TTC549 (cell line): ENCODE measurements at regions not wholly inside any gene's neighbourhood (a gene's known extent, or its start where the extent isn't known, plus 50 kb on each side); places are given as distances from the start of the nearest gene placed in this dataset.
"Not testable (repeated sequence)": the region's sequence is repeated elsewhere in the genome, so short reads cannot be mapped to it uniquely, and the experiment has no call there.

Experiments
- FAIRE-seq: peaks from 2 replicates; lab custom pipeline; 2012; peaks lifted over from hg19 to GRCh38; lab: Jason Lieb, UNC

- no peak for FAIRE-seq
Observed at GRCh38 chr14:38567703-38568102, 311.8 kb upstream of the CLEC14A start.

GRCh38 chr14:38561657-38562056, 305.8 kb upstream of the CLEC14A start:
- FAIRE-seq: no peak

- FAIRE-seq: no peak
Observed at GRCh38 chr14:38559711-38560110, 303.8 kb upstream of the CLEC14A start.

GRCh38 chr14:38557391-38557790, 301.5 kb upstream of the CLEC14A start:
- FAIRE-seq: not testable (repeated sequence)

GRCh38 chr14:38556252-38556651, 300.4 kb upstream of the CLEC14A start:
- no peak for FAIRE-seq

GRCh38 chr14:38554026-38554425, 298.1 kb upstream of the CLEC14A start:
- FAIRE-seq: no peak

GRCh38 chr14:38553586-38553985, 297.7 kb upstream of the CLEC14A start:
- no peak for FAIRE-seq

GRCh38 chr14:38549564-38549963, 293.7 kb upstream of the CLEC14A start:
- no peak for FAIRE-seq

- FAIRE-seq: no peak
Observed at GRCh38 chr14:38547961-38548490, 292.1 kb upstream of the CLEC14A start.

- no peak for FAIRE-seq
Observed at GRCh38 chr14:38546932-38547551, 291.1 kb upstream of the CLEC14A start.

GRCh38 chr14:38544776-38545175, 288.9 kb upstream of the CLEC14A start:
- no peak for FAIRE-seq

GRCh38 chr14:38543851-38544250, 288.0 kb upstream of the CLEC14A start:
- FAIRE-seq: not testable (repeated sequence)

- not testable (repeated sequence) for FAIRE-seq
Observed at GRCh38 chr14:38538053-38538452, 282.2 kb upstream of the CLEC14A start.

GRCh38 chr14:38536376-38537038, 280.6 kb upstream of the CLEC14A start:
- FAIRE-seq: no peak

- no peak for FAIRE-seq
Observed at GRCh38 chr14:38528582-38528981, 272.7 kb upstream of the CLEC14A start.

GRCh38 chr14:38527502-38527878, 271.6 kb upstream of the CLEC14A start:
- no peak for FAIRE-seq

- no peak for FAIRE-seq
Observed at GRCh38 chr14:38526826-38527501, 271.1 kb upstream of the CLEC14A start.

GRCh38 chr14:38524636-38525509, 269.0 kb upstream of the CLEC14A start:
- no peak for FAIRE-seq

- FAIRE-seq: no peak
Observed at GRCh38 chr14:38522724-38523123, 266.8 kb upstream of the CLEC14A start.

- FAIRE-seq: no peak
Observed at GRCh38 chr14:38521591-38521990, 265.7 kb upstream of the CLEC14A start.

- no peak for FAIRE-seq
Observed at GRCh38 chr14:38517426-38517825, 261.5 kb upstream of the CLEC14A start.

- FAIRE-seq: no peak
Observed at GRCh38 chr14:38512236-38512635, 256.3 kb upstream of the CLEC14A start.
